OCI-LY1 (cell line): ENCODE measurements at regions not wholly inside any gene's neighbourhood (a gene's known extent, or its start where the extent isn't known, plus 50 kb on each side); places are given as distances from the start of the nearest gene placed in this dataset.

Source experiments
- H2AFZ ChIP-seq: fragments of 200-600 bp; sonication (generic), shearing (Covaris generic); 2 replicates; pipeline ENCODE4 v1.6.0; 2014; ENCODE audit warnings: antibody characterized with exemption, mild to moderate bottlenecking, low read length
- H3F3A ChIP-seq: fragments of 200-600 bp; sonication (generic), shearing (Covaris generic); 2 replicates; pipeline ENCODE4 v1.6.0; 2014; ENCODE audit warnings: mild to moderate bottlenecking, antibody characterized with exemption, low read length, moderate library complexity; ENCODE audit not compliant: insufficient read depth
- H3K27ac ChIP-seq: fragments of 200-600 bp; sonication (generic); 2 replicates; pipeline ENCODE4 v1.5.1; 2014; ENCODE audit warnings: low read length, mixed run types, mild to moderate bottlenecking, low read depth; ENCODE audit not compliant: poor library complexity, severe bottlenecking
- H3K27me3 ChIP-seq: fragments of 200-600 bp; sonication (generic); 2 replicates; pipeline ENCODE4 v1.6.0; 2014; ENCODE audit warnings: antibody characterized with exemption, mild to moderate bottlenecking, low read length, moderate library complexity; ENCODE audit not compliant: insufficient read depth
- H3K36me3 ChIP-seq: fragments of 200-600 bp; sonication (generic); 2 replicates; pipeline ENCODE4 v1.6.1; 2014; ENCODE audit warnings: mild to moderate bottlenecking, antibody characterized with exemption, low read length, moderate library complexity, mixed read lengths; ENCODE audit not compliant: insufficient read depth
- H3K4me1 ChIP-seq: fragments of 200-600 bp; sonication (generic); 2 replicates; pipeline ENCODE4 v1.5.1; 2014; ENCODE audit warnings: mild to moderate bottlenecking, low read length, moderate library complexity; ENCODE audit not compliant: insufficient read depth, severe bottlenecking
- H3K4me2 ChIP-seq: fragments of 200-600 bp; sonication (generic), shearing (Covaris generic); 2 replicates; pipeline ENCODE4 v1.6.1; 2014; ENCODE audit warnings: low read length
- H3K4me3 ChIP-seq: fragments of 200-600 bp; sonication (generic); 2 replicates; pipeline ENCODE4 v1.5.1; 2014; ENCODE audit warnings: low read length, low read depth, mild to moderate bottlenecking, mixed read lengths; ENCODE audit not compliant: poor library complexity, severe bottlenecking
- H3K79me2 ChIP-seq: fragments of 200-600 bp; shearing (Covaris generic); 2 replicates; pipeline ENCODE4 v1.6.1; 2016; ENCODE audit warnings: mixed run types, low read length, mixed read lengths; ENCODE audit not compliant: insufficient read depth
- H3K9ac ChIP-seq: fragments of 200-600 bp; sonication (generic), shearing (Covaris generic); 2 replicates; pipeline ENCODE4 v1.6.1; 2014; ENCODE audit warnings: mild to moderate bottlenecking, low read length, mixed read lengths
- H3K9me2 ChIP-seq: fragments of 200-600 bp; sonication (generic), shearing (Covaris generic); 2 replicates; pipeline ENCODE4 v1.6.1; 2014; ENCODE audit warnings: low read depth, mild to moderate bottlenecking, low read length, mixed read lengths
- H3K9me3 ChIP-seq: fragments of 200-600 bp; shearing (Covaris generic); 2 replicates; pipeline ENCODE4 v1.6.1; 2014; ENCODE audit warnings: low read length, mixed read lengths
- H4K20me1 ChIP-seq: fragments of 200-600 bp; sonication (generic), shearing (Covaris generic); 2 replicates; pipeline ENCODE4 v1.6.0; 2016; ENCODE audit warnings: mild to moderate bottlenecking, low read length; ENCODE audit not compliant: insufficient read depth
- CTCF ChIP-seq: fragments of 200-600 bp; sonication (generic), shearing (Covaris generic); IDR thresholded peaks from 2 replicates; pipeline ENCODE4 v1.5.1; 2017; ENCODE audit warnings: mild to moderate bottlenecking, antibody characterized with exemption, low read length, moderate library complexity, mixed read lengths
- EZH2 ChIP-seq: fragments of 200-600 bp; sonication (generic), shearing (Covaris generic); IDR thresholded peaks from 2 replicates; pipeline ENCODE4 v1.8.0; 2017; ENCODE audit warnings: borderline replicate concordance, mixed run types, mild to moderate bottlenecking, antibody characterized with exemption, low read length, moderate library complexity, mixed read lengths

GRCh38 chr14:30369502-30370180 is 189.3 kb upstream of the G2E3 start:
- TF ChIP-seq CTCF, result no peak
- no peak for TF ChIP-seq EZH2
- Histone ChIP-seq H3K4me1 (no peaks in the 10 kb centered on the region), H3K9me2 (no peaks in the 10 kb centered on the region), H3K27me3 (no peaks in the 10 kb centered on the region), H3K27ac (no peak overlapping the region), H2AFZ (no peak overlapping the region), H3K79me2 (no peaks in the 10 kb centered on the region), H3K4me2 (no peak overlapping the region), H3K9me3 (no peaks in the 10 kb centered on the region), H3K9ac (no peak overlapping the region), H4K20me1 (no peaks in the 10 kb centered on the region), H3F3A (no peaks in the 10 kb centered on the region), H3K4me3 (no peak overlapping the region), H3K36me3 (no peaks in the 10 kb centered on the region)

DNA sequence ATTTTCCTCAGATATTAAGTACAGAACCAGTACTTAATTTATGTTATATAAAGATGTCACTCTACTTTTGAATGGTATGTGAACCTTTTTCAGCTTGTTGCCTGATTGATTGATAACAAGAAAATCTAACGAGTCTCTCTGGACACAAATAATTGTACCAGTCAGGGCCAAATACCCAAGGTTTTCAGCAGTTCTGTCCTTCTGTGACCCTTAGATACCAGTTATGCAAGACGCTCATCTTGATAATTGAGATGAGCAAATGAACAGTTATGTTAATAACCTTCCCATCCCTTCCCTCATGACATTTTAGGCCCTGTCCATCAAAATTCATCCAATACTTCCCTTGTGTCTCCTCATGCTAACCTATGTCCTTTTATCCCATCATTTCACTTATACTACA is 185.9 kb upstream of the G2E3 start:
- Histone ChIP-seq H3K9me3 (no peaks in the 10 kb centered on the region), H2AFZ (no peak overlapping the region), H3F3A (no peaks in the 10 kb centered on the region), H3K79me2 (no peaks in the 10 kb centered on the region), H3K4me3 (no peak overlapping the region), H3K9me2 (no peaks in the 10 kb centered on the region), H3K36me3 (no peaks in the 10 kb centered on the region), H3K9ac (no peak overlapping the region), H3K27ac (no peak overlapping the region), H3K4me2 (no peak overlapping the region), H3K4me1 (no peaks in the 10 kb centered on the region), H4K20me1 (no peaks in the 10 kb centered on the region), H3K27me3 (no peaks in the 10 kb centered on the region)
- TF ChIP-seq CTCF, result no peak
- no peak for TF ChIP-seq EZH2

GRCh38 chr14:30373526-30373925 is 185.4 kb upstream of the G2E3 start:
- H3K79me2 ChIP-seq, result no peaks in the 10 kb centered on the region
- no peak overlapping the region for H3K4me3 ChIP-seq
- no peak overlapping the region for H3K27ac ChIP-seq
- H3K9me3 ChIP-seq, result no peaks in the 10 kb centered on the region
- no peak overlapping the region for H3K9ac ChIP-seq
- no peaks in the 10 kb centered on the region for H3K9me2 ChIP-seq
- no peaks in the 10 kb centered on the region for H3K4me1 ChIP-seq
- H3K36me3 ChIP-seq, result no peaks in the 10 kb centered on the region
- H4K20me1 ChIP-seq, result no peaks in the 10 kb centered on the region
- no peak overlapping the region for H3K4me2 ChIP-seq
- no peaks in the 10 kb centered on the region for H3K27me3 ChIP-seq
- H3F3A ChIP-seq, result no peaks in the 10 kb centered on the region
- no peak overlapping the region for H2AFZ ChIP-seq
- TF ChIP-seq CTCF, result no peak
- no peak for TF ChIP-seq EZH2
